Transverse colon (tissue), 4 donors: ENCODE measurements at regions not wholly inside any gene's neighbourhood (a gene's known extent, or its start where the extent isn't known, plus 50 kb on each side); places are given as distances from the start of the nearest gene placed in this dataset.
"Not testable (repeated sequence)": the region's sequence is repeated elsewhere in the genome, so short reads cannot be mapped to it uniquely, and the experiment has no call there.

Experiments used
- DNase-seq: peaks from one replicate; pipeline ENCODE4 v3.0.0-alpha.2; 2019
- H3K27ac ChIP-seq, 4 donors: fragments of 200-600 bp; sonication (generic); 2 replicates each; pipeline ENCODE4 v1.5.1; 2016 to 2018; ENCODE audit warnings: inconsistent platforms in 4 of 4
- H3K27me3 ChIP-seq: fragments of 200-600 bp; sonication (generic); 2 replicates; pipeline ENCODE4 v1.5.1; 2017; ENCODE audit warnings: inconsistent platforms
- H3K36me3 ChIP-seq, 4 donors: fragments of 200-600 bp; sonication (generic); 2 replicates each; pipeline ENCODE4 v1.5.1; 2017 to 2019; ENCODE audit warnings: inconsistent platforms in 4 of 4
- H3K4me1 ChIP-seq, 4 donors: fragments of 200-600 bp; sonication (generic); 2 replicates each; pipeline ENCODE4 v1.5.1; 2017 to 2020; ENCODE audit warnings: inconsistent platforms in 4 of 4
- H3K4me3 ChIP-seq, 4 donors: fragments of 200-600 bp; sonication (generic); 1 replicate in 1 of 4; 2 replicates in 3 of 4; pipeline versions ENCODE4 v1.5.1 to v1.6.1; 2017 to 2019; ENCODE audit warnings: inconsistent platforms in 4 of 4
- H3K9me3 ChIP-seq, 2 donors: fragments of 200-600 bp; sonication (generic); 2 replicates each; pipeline ENCODE4 v1.5.1; 2017 to 2019; ENCODE audit warnings: inconsistent platforms in 2 of 2
- EP300 ChIP-seq: sonication (generic); formaldehyde crosslinking; IDR thresholded peaks from one replicate; pipeline ENCODE4 v1.6.1; 2017; ENCODE audit warnings: antibody characterized with exemption, low read depth
- POLR2A ChIP-seq: fragments of 450-650 bp; IDR thresholded peaks from one replicate; pipeline ENCODE4 v1.6.1; 2016; ENCODE audit warnings: antibody characterized with exemption, mild to moderate bottlenecking, moderate library complexity
- POLR2AphosphoS5 ChIP-seq, 3 donors: sonication (generic); formaldehyde crosslinking; IDR thresholded peaks; one replicate each; pipeline ENCODE4 v1.6.1; 2016; ENCODE audit warnings: antibody characterized with exemption in 3 of 3
- WGBS, 2 donors: methylation state at CpG; one replicate each; pipeline ENCODE4 v1.1.5; 2018; ENCODE audit warnings: low coverage in 1 of 2; 5-methylcytosine and 5-hydroxymethylcytosine counted together
- in situ Hi-C, 4 donors: fragments of 200-750 bp; cut with MboI; loops; one replicate each; pipeline versions ENCODE4 v1.15.0 to v1.15.1; 2017; ENCODE audit warnings: low sequenced_read_pairs in 3 of 4, low pct_ligation_motif_present in 1 of 4, low pct_unique_long_range_greater_than_20kb in 1 of 4
- intact Hi-C: fragments of 100-400 bp; cut with DNase I; formaldehyde crosslinking; loops from one replicate; pipeline ENCODE4 v1.15.1; 2023; ENCODE audit warnings: low total_unique reads
- TF ChIP-seq, protein P1 (sequence below), 5 experiments: fragments of 200-600 bp in 3 of 5; fragments of 450-650 bp in 2 of 5; sonication (generic) in 3 of 5; IDR thresholded peaks; 1 replicate in 2 of 5; 2 replicates in 3 of 5; pipeline ENCODE4 v1.5.1; 2016 to 2017; ENCODE audit warnings: antibody characterized with exemption in 5 of 5, inconsistent platforms in 3 of 5, mild to moderate bottlenecking in 2 of 5, moderate library complexity in 1 of 5

- H3K27me3 ChIP-seq, result no peaks in the 10 kb centered on the region
- in situ Hi-C loops, result no loop called here
- DNase-seq, result no peak
- TF ChIP-seq POLR2A, result no peak
- no peak for TF ChIP-seq EP300
- no peak for TF ChIP-seq POLR2AphosphoS5 (IDR thresholded peaks at IDR 0.05)
- TF ChIP-seq, protein P1, sequence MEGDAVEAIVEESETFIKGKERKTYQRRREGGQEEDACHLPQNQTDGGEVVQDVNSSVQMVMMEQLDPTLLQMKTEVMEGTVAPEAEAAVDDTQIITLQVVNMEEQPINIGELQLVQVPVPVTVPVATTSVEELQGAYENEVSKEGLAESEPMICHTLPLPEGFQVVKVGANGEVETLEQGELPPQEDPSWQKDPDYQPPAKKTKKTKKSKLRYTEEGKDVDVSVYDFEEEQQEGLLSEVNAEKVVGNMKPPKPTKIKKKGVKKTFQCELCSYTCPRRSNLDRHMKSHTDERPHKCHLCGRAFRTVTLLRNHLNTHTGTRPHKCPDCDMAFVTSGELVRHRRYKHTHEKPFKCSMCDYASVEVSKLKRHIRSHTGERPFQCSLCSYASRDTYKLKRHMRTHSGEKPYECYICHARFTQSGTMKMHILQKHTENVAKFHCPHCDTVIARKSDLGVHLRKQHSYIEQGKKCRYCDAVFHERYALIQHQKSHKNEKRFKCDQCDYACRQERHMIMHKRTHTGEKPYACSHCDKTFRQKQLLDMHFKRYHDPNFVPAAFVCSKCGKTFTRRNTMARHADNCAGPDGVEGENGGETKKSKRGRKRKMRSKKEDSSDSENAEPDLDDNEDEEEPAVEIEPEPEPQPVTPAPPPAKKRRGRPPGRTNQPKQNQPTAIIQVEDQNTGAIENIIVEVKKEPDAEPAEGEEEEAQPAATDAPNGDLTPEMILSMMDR (IDR thresholded peaks at IDR 0.05), result no peak
- WGBS, 2 donors, result 69 to 86% methylated on average over 1 of the region's 1 CpG
- H3K4me1 ChIP-seq, result no peaks in the 10 kb centered on the region
- H3K36me3 ChIP-seq, result no peaks in the 10 kb centered on the region
- intact Hi-C loops, result no loop called here
- H3K27ac ChIP-seq, result no peak overlapping the region
- no peaks in the 10 kb centered on the region for H3K9me3 ChIP-seq
- no peak overlapping the region for H3K4me3 ChIP-seq
Measured at GRCh38 chr5:84436866-84437265, 52.2 kb upstream of the EDIL3 start.

DNA sequence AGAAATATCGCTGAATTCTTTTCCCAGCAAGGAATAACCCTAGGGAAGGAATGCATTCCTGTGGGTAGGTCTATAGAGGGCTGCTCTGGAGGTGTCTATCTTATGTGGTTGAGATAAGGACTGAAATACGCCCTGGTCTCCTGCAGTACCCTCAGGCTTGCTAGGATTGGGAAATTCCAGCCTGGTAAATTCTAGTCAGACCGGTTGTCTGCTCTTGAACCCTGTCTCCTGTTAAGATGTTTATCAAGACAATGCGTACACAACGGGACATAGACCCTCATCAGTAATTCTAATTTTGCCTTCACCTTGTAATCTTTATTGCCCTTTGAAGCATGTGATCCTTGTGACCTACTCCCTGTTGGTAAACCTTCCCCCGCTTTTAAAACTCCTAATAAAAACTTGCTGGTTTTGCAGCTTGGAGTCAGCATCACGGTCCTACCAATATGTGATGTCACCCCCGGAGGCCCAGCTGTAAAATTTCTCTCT, 51.2 kb upstream of the EDIL3 start:
- H3K9me3 ChIP-seq, intact Hi-C loops, DNase-seq, H3K27me3 ChIP-seq, H3K36me3 ChIP-seq, H3K27ac ChIP-seq, in situ Hi-C loops, H3K4me3 ChIP-seq, H3K4me1 ChIP-seq: not testable (repeated sequence)
- WGBS, 2 donors, result 58 to 65% methylated on average over 8 of the region's 8 CpGs
